Panc1 (cell line): ENCODE measurements at regions not wholly inside any gene's neighbourhood (a gene's known extent, or its start where the extent isn't known, plus 50 kb on each side); places are given as distances from the start of the nearest gene placed in this dataset.

Experiments used
- CTCF ChIP-seq: fragments of 450-650 bp; IDR thresholded peaks from 2 replicates; pipeline ENCODE4 v1.5.1; 2017; ENCODE audit warnings: mild to moderate bottlenecking
- POLR2AphosphoS5 ChIP-seq: IDR thresholded peaks from 2 replicates; pipeline ENCODE4 v1.6.1; 2012; ENCODE audit warnings: mild to moderate bottlenecking, low read depth, low read length, moderate library complexity
- SIN3A ChIP-seq: IDR thresholded peaks from 2 replicates; pipeline ENCODE4 v1.6.1; 2012; ENCODE audit warnings: low read depth, mild to moderate bottlenecking, low read length, moderate library complexity, borderline replicate concordance; ENCODE audit not compliant: insufficient read depth

GRCh38 chr7:67553378-67553777, 556.7 kb downstream of the TYW1 start:
- TF ChIP-seq CTCF (no peak), POLR2AphosphoS5 (no peak), SIN3A (no peak)
